ENCODE measurements at regions not wholly inside any gene's neighbourhood (a gene's known extent, or its start where the extent isn't known, plus 50 kb on each side); places are given as distances from the start of the nearest gene placed in this dataset.

DNA sequence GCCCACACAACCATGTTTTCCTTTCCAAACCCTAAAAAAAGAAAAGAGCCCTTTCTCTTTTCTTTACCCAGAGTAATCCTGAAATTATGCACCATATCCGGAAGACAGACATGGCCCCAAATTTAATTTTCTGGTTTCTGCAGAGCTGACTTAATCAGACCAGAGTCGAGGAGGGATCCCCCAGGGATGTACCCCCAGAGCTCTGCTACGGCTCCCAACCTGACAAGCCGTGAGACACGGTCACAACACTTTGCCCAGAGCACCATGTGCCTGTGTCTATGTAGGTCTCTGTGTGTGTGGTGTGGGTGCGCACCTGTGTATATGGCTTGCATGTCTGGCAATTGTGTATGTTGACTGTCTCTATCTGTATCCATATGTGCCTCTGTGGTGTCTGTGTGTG, 77.6 kb upstream of the CLMN start:
- TF ChIP-seq EZH2phosphoT487 (IDR thresholded peaks at IDR 0.05; ENCODE audit: low read depth): no peak
- TF ChIP-seq CTCF (IDR thresholded peaks at IDR 0.05; ENCODE audit: low read depth, low read length): no peak
